ENCODE measurements at regions not wholly inside any gene's neighbourhood (a gene's known extent, or its start where the extent isn't known, plus 50 kb on each side); places are given as distances from the start of the nearest gene placed in this dataset.

- Histone ChIP-seq H3K36me3 (ENCODE audit: insufficient read depth, low read depth, low read length) (no peaks in the 10 kb centered on the region), H3K9ac (ENCODE audit: low read depth, low read length) (no peak overlapping the region), H3K27ac (ENCODE audit: low read length) (no peak overlapping the region), H3K4me3 (ENCODE audit: low read length) (no peak overlapping the region), H3K9me3 (ENCODE audit: insufficient read depth, low read depth, low read length) (no peaks in the 10 kb centered on the region), H3K4me1 (ENCODE audit: insufficient read depth, low read length) (peaks cover 9% of the 10 kb centered on the region; the same call in 1 of the 2 replicates), H3K27me3 (ENCODE audit: insufficient read depth, low read length) (no peaks in the 10 kb centered on the region)
These were observed 60.2 kb downstream of the TFPI2 start for GRCh38 chr7:93830141-93830925.

- Histone ChIP-seq H3K27me3 (ENCODE audit: insufficient read depth, low read length) (no peaks in the 10 kb centered on the region), H3K27ac (ENCODE audit: low read length) (no peak overlapping the region), H3K4me3 (ENCODE audit: low read length) (no peak overlapping the region), H3K9me3 (ENCODE audit: insufficient read depth, low read depth, low read length) (no peaks in the 10 kb centered on the region), H3K36me3 (ENCODE audit: insufficient read depth, low read depth, low read length) (no peaks in the 10 kb centered on the region), H3K9ac (ENCODE audit: low read depth, low read length) (no peak overlapping the region), H3K4me1 (ENCODE audit: insufficient read depth, low read length) (peaks cover 13% of the 10 kb centered on the region; the same call in 1 of the 2 replicates)
These were observed 62.3 kb downstream of the TFPI2 start for GRCh38 chr7:93828260-93828659.

- H3K4me3 ChIP-seq (ENCODE audit: low read length), result no peak overlapping the region
- no peaks in the 10 kb centered on the region for H3K36me3 ChIP-seq (ENCODE audit: insufficient read depth, low read depth, low read length)
- peaks cover 16% of the 10 kb centered on the region; the same call in 1 of the 2 replicates for H3K4me1 ChIP-seq (ENCODE audit: insufficient read depth, low read length)
- no peaks in the 10 kb centered on the region for H3K9me3 ChIP-seq (ENCODE audit: insufficient read depth, low read depth, low read length)
- no peak overlapping the region for H3K9ac ChIP-seq (ENCODE audit: low read depth, low read length)
- H3K27ac ChIP-seq (ENCODE audit: low read length), result no peak overlapping the region
- H3K27me3 ChIP-seq (ENCODE audit: insufficient read depth, low read length), result no peaks in the 10 kb centered on the region
These were observed 66.9 kb downstream of the TFPI2 start for GRCh38 chr7:93823621-93824020.

DNA sequence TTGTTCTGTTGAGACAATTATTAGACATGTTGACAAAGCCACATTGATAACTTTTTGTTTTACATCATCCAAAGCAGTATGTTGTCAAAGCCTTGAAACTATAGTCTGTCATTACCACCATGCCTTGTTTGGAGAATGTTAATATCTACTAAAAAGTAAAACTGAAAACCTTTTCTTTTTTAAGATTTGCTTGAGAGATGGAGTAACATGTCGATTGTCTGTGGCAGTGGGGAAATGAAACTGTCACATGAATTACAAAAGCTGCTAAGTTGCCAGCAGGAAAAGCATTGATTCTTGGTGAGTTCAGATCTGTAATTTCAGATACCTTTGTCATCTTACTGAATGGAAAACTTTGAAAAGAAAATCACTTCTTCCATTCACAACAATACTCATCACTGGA, 69.1 kb downstream of the TFPI2 start:
- Histone ChIP-seq H3K9ac (ENCODE audit: low read depth, low read length) (no peak overlapping the region), H3K36me3 (ENCODE audit: insufficient read depth, low read depth, low read length) (no peaks in the 10 kb centered on the region)

DNA sequence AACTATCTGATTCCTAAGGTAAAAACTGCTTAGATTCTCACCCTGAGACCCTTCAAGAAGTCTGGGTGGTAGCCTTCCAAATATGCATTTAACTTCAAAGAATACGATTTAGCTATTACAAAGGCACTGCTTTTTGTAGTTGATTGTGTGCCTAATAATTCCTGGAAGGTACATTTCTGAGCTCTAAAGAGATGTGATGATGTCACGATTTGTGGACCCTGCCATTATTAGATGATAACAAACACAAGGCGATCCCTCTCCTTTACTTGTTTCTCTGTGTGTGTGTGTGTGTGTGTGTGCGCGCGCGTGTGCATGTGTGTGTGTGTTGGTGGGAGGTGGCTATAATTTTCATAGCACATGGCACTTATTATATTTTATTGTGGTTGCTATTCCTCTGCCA, 70.9 kb downstream of the TFPI2 start:
- Histone ChIP-seq H3K4me1 (ENCODE audit: insufficient read depth, low read length) (peaks cover 17% of the 10 kb centered on the region), H3K27ac (ENCODE audit: low read length) (no peak overlapping the region), H3K27me3 (ENCODE audit: insufficient read depth, low read length) (no peaks in the 10 kb centered on the region), H3K9ac (ENCODE audit: low read depth, low read length) (no peak overlapping the region), H3K4me3 (ENCODE audit: low read length) (no peak overlapping the region), H3K9me3 (ENCODE audit: insufficient read depth, low read depth, low read length) (no peaks in the 10 kb centered on the region), H3K36me3 (ENCODE audit: insufficient read depth, low read depth, low read length) (no peaks in the 10 kb centered on the region)

More for the DNA sequence above, 69.1 kb downstream of the TFPI2 start:
- H3K4me1 ChIP-seq (ENCODE audit: insufficient read depth, low read length), result peaks cover 29% of the 10 kb centered on the region
- H3K4me3 ChIP-seq (ENCODE audit: low read length), result no peak overlapping the region
- no peaks in the 10 kb centered on the region for H3K9me3 ChIP-seq (ENCODE audit: insufficient read depth, low read depth, low read length)
- H3K27ac ChIP-seq (ENCODE audit: low read length), result no peak overlapping the region
- no peaks in the 10 kb centered on the region for H3K27me3 ChIP-seq (ENCODE audit: insufficient read depth, low read length)

GRCh38 chr7:93817526-93817925, 73.0 kb downstream of the TFPI2 start:
- no peak overlapping the region for H3K4me3 ChIP-seq (ENCODE audit: low read length)
- no peak overlapping the region for H3K9ac ChIP-seq (ENCODE audit: low read depth, low read length)
- H3K27me3 ChIP-seq (ENCODE audit: insufficient read depth, low read length), result no peaks in the 10 kb centered on the region
- H3K9me3 ChIP-seq (ENCODE audit: insufficient read depth, low read depth, low read length), result no peaks in the 10 kb centered on the region
- no peaks in the 10 kb centered on the region for H3K36me3 ChIP-seq (ENCODE audit: insufficient read depth, low read depth, low read length)
- H3K4me1 ChIP-seq (ENCODE audit: insufficient read depth, low read length), result peaks cover 17% of the 10 kb centered on the region
- no peak overlapping the region for H3K27ac ChIP-seq (ENCODE audit: low read length)

DNA sequence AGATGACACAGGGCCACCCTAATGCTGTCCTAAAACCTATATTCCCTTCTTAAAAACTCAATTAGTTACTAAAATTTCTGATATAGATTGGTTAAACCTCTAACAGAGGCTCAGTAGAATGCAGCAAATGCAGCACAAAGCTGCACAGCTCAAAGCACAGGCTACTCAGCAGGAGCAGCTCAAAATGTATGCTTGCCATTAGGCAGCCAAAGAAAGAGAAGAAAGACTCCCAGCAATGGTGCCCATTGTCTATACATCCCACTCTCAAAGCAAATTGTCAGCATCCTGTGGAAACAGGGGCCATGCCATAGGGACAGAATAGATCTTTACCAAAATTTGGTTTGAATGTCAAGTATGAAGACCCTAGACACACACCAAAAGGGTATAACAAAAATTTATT, 73.5 kb downstream of the TFPI2 start:
- Histone ChIP-seq H3K4me1 (ENCODE audit: insufficient read depth, low read length) (peaks cover 13% of the 10 kb centered on the region), H3K9ac (ENCODE audit: low read depth, low read length) (no peak overlapping the region), H3K36me3 (ENCODE audit: insufficient read depth, low read depth, low read length) (no peaks in the 10 kb centered on the region), H3K4me3 (ENCODE audit: low read length) (no peak overlapping the region), H3K27me3 (ENCODE audit: insufficient read depth, low read length) (no peaks in the 10 kb centered on the region), H3K27ac (ENCODE audit: low read length) (no peak overlapping the region), H3K9me3 (ENCODE audit: insufficient read depth, low read depth, low read length) (no peaks in the 10 kb centered on the region)

- H3K4me3 ChIP-seq (ENCODE audit: low read length), result no peak overlapping the region
- H3K27me3 ChIP-seq (ENCODE audit: insufficient read depth, low read length), result no peaks in the 10 kb centered on the region
- peaks cover 13% of the 10 kb centered on the region for H3K4me1 ChIP-seq (ENCODE audit: insufficient read depth, low read length)
- H3K9ac ChIP-seq (ENCODE audit: low read depth, low read length), result no peak overlapping the region
- no peak overlapping the region for H3K27ac ChIP-seq (ENCODE audit: low read length)
- no peaks in the 10 kb centered on the region for H3K36me3 ChIP-seq (ENCODE audit: insufficient read depth, low read depth, low read length)
- H3K9me3 ChIP-seq (ENCODE audit: insufficient read depth, low read depth, low read length), result no peaks in the 10 kb centered on the region
These were observed 77.0 kb downstream of the TFPI2 start for GRCh38 chr7:93813514-93813913.

- Histone ChIP-seq H3K9ac (ENCODE audit: low read depth, low read length) (no peak overlapping the region), H3K36me3 (ENCODE audit: insufficient read depth, low read depth, low read length) (no peaks in the 10 kb centered on the region), H3K27ac (ENCODE audit: low read length) (no peak overlapping the region), H3K27me3 (ENCODE audit: insufficient read depth, low read length) (no peaks in the 10 kb centered on the region), H3K4me1 (ENCODE audit: insufficient read depth, low read length) (peaks cover 4% of the 10 kb centered on the region), H3K4me3 (ENCODE audit: low read length) (no peak overlapping the region), H3K9me3 (ENCODE audit: insufficient read depth, low read depth, low read length) (no peaks in the 10 kb centered on the region)
These were observed 78.5 kb downstream of the TFPI2 start for GRCh38 chr7:93812061-93812460.

DNA sequence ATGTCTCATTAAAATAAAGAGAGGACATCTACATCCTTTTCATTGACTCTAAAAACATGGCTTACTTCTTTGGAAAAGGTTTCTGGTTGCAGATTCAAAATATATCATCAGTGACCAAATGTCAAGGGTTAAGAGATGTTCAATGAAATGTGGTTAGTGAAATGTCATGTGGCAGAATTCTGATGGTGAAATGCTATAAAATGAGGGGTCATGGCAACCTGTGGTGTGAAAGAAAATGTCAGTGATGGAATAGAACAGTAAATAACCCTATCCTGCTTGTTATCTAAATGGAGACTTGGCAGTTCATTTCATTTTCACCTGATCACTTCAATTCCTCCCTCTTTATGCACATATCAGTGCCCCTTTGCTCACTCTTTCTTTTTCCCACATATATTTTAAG, 79.4 kb downstream of the TFPI2 start:
- Histone ChIP-seq H3K9ac (ENCODE audit: low read depth, low read length) (no peak overlapping the region), H3K27ac (ENCODE audit: low read length) (no peak overlapping the region), H3K27me3 (ENCODE audit: insufficient read depth, low read length) (no peaks in the 10 kb centered on the region), H3K36me3 (ENCODE audit: insufficient read depth, low read depth, low read length) (no peaks in the 10 kb centered on the region), H3K4me1 (ENCODE audit: insufficient read depth, low read length) (no peaks in the 10 kb centered on the region), H3K4me3 (ENCODE audit: low read length) (no peak overlapping the region), H3K9me3 (ENCODE audit: insufficient read depth, low read depth, low read length) (no peaks in the 10 kb centered on the region)

DNA sequence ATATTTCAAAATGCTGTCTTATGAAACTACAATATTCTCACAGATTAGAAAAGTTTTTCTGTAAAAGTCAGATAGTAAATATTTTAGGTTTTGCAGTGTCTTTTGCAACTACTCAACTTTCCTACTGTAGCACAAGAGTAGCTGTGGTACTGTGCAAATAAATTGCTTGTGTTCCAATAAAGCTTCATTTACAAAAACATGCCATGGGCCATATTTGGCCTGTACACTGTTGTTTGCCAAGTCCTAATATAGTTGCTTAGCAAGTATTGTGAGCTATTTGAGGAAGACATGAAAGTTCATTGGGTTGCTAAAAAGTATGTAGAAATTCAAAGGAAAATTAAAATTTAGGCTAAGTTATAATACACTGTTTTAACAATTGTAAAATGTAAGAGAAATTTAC, 80.0 kb downstream of the TFPI2 start:
- H3K4me1 ChIP-seq (ENCODE audit: insufficient read depth, low read length), result no peaks in the 10 kb centered on the region
- no peaks in the 10 kb centered on the region for H3K27me3 ChIP-seq (ENCODE audit: insufficient read depth, low read length)

DNA sequence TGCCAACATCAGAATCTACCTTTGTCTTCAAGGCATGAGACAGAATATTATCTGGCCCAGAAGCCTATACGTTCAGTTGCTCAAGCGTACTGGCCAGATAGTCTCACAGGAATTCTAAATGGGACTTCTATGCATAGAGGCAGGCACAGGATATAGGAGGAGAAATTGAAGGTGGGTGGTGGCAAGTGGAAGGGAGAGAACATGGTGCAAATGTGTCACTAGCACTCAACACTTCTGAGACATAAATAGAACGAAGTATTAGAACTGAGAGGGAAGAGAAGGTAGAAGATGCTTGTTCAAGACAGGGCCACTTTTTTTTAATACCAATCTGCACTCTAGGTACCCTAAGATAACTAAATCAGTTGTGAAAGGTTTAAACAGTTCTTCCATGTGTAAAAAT, 85.8 kb downstream of the TFPI2 start:
- H3K36me3 ChIP-seq (ENCODE audit: insufficient read depth, low read depth, low read length), result no peaks in the 10 kb centered on the region
- H3K27ac ChIP-seq (ENCODE audit: low read length), result no peak overlapping the region
- H3K4me1 ChIP-seq (ENCODE audit: insufficient read depth, low read length), result no peaks in the 10 kb centered on the region
- H3K27me3 ChIP-seq (ENCODE audit: insufficient read depth, low read length), result no peaks in the 10 kb centered on the region
- H3K4me3 ChIP-seq (ENCODE audit: low read length), result no peak overlapping the region
- H3K9ac ChIP-seq (ENCODE audit: low read depth, low read length), result no peak overlapping the region
- no peaks in the 10 kb centered on the region for H3K9me3 ChIP-seq (ENCODE audit: insufficient read depth, low read depth, low read length)

More for the DNA sequence above, 80.0 kb downstream of the TFPI2 start:
- no peak overlapping the region for H3K9ac ChIP-seq (ENCODE audit: low read depth, low read length)
- H3K36me3 ChIP-seq (ENCODE audit: insufficient read depth, low read depth, low read length), result no peaks in the 10 kb centered on the region
- no peaks in the 10 kb centered on the region for H3K9me3 ChIP-seq (ENCODE audit: insufficient read depth, low read depth, low read length)
- no peak overlapping the region for H3K27ac ChIP-seq (ENCODE audit: low read length)
- H3K4me3 ChIP-seq (ENCODE audit: low read length), result no peak overlapping the region

Measured in iPS-20b (cell line).